Neutrophil (primary cell): ENCODE measurements at regions not wholly inside any gene's neighbourhood (a gene's known extent, or its start where the extent isn't known, plus 50 kb on each side); places are given as distances from the start of the nearest gene placed in this dataset.

Experiments used
- H3K27ac ChIP-seq: fragments of 200-600 bp; sonication (generic); 2 replicates; pipeline ENCODE4 v1.5.1; 2016; ENCODE audit warnings: mild to moderate bottlenecking, moderate library complexity
- H3K27me3 ChIP-seq: fragments of 200-600 bp; sonication (generic); 2 replicates; pipeline ENCODE4 v1.6.0; 2016; ENCODE audit warnings: mild to moderate bottlenecking
- H3K36me3 ChIP-seq: fragments of 200-600 bp; sonication (generic); 2 replicates; pipeline ENCODE4 v1.5.1; 2017
- H3K4me1 ChIP-seq, 2 experiments: fragments of 200-600 bp in 1 of 2; sonication (generic) in 1 of 2; 1 replicate in 1 of 2; 2 replicates in 1 of 2; pipeline versions ENCODE4 v1.5.1 to v1.6.1; 2013 to 2016; ENCODE audit warnings: low read depth in 1 of 2, low read length in 1 of 2, mild to moderate bottlenecking in 1 of 2, moderate library complexity in 1 of 2; ENCODE audit not compliant: control insufficient read depth in 1 of 2, insufficient read depth in 1 of 2
- H3K4me3 ChIP-seq, 2 experiments: fragments of 200-600 bp in 1 of 2; sonication (generic) in 1 of 2; 1 replicate in 1 of 2; 2 replicates in 1 of 2; pipeline ENCODE4 v1.5.1; 2013 to 2016; ENCODE audit warnings: low read depth in 1 of 2, low read length in 1 of 2, mild to moderate bottlenecking in 1 of 2, moderate library complexity in 1 of 2
- H3K9me3 ChIP-seq: fragments of 200-600 bp; sonication (generic); 2 replicates; pipeline ENCODE4 v1.5.1; 2016
- CTCF ChIP-seq: fragments of 200-600 bp; sonication (generic); IDR thresholded peaks from 2 replicates; pipeline ENCODE4 v1.5.1; 2016; ENCODE audit warnings: antibody characterized with exemption

- Histone ChIP-seq H3K27me3 (no peaks in the 10 kb centered on the region), H3K27ac (no peak overlapping the region), H3K36me3 (no peaks in the 10 kb centered on the region), H3K9me3 (no peaks in the 10 kb centered on the region), H3K4me3 (no peak overlapping the region), H3K4me1 (no peaks in the 10 kb centered on the region)
- no peak for TF ChIP-seq CTCF
Observed at GRCh38 chr2:22838461-22838860, 546.5 kb upstream of the KLHL29 start.

- no peak for TF ChIP-seq CTCF
- Histone ChIP-seq H3K36me3 (no peaks in the 10 kb centered on the region), H3K4me3 (no peak overlapping the region), H3K27ac (no peak overlapping the region), H3K9me3 (no peaks in the 10 kb centered on the region), H3K4me1 (no peaks in the 10 kb centered on the region), H3K27me3 (no peaks in the 10 kb centered on the region)
Observed at GRCh38 chr2:22842205-22842869, 542.6 kb upstream of the KLHL29 start.

GRCh38 chr2:22843919-22844537 lies 541.0 kb upstream of the KLHL29 start:
- Histone ChIP-seq H3K36me3 (no peaks in the 10 kb centered on the region), H3K27me3 (no peaks in the 10 kb centered on the region), H3K9me3 (no peaks in the 10 kb centered on the region), H3K4me1 (no peaks in the 10 kb centered on the region), H3K4me3 (no peak overlapping the region), H3K27ac (no peak overlapping the region)
- no peak for TF ChIP-seq CTCF

GRCh38 chr2:22850310-22850709 lies 534.7 kb upstream of the KLHL29 start:
- H3K4me3 ChIP-seq: no peak overlapping the region
- no peaks in the 10 kb centered on the region for H3K36me3 ChIP-seq
- no peaks in the 10 kb centered on the region for H3K9me3 ChIP-seq
- no peak for TF ChIP-seq CTCF
- H3K4me1 ChIP-seq: no peaks in the 10 kb centered on the region
- H3K27ac ChIP-seq: no peak overlapping the region
- H3K27me3 ChIP-seq: no peaks in the 10 kb centered on the region

GRCh38 chr2:22854588-22854987 lies 530.4 kb upstream of the KLHL29 start:
- Histone ChIP-seq H3K36me3 (no peaks in the 10 kb centered on the region), H3K27me3 (no peaks in the 10 kb centered on the region), H3K9me3 (no peaks in the 10 kb centered on the region), H3K4me3 (no peak overlapping the region), H3K4me1 (no peaks in the 10 kb centered on the region), H3K27ac (no peak overlapping the region)
- TF ChIP-seq CTCF: no peak
